ENCODE measurements at regions not wholly inside any gene's neighbourhood (a gene's known extent, or its start where the extent isn't known, plus 50 kb on each side); places are given as distances from the start of the nearest gene placed in this dataset.

DNA sequence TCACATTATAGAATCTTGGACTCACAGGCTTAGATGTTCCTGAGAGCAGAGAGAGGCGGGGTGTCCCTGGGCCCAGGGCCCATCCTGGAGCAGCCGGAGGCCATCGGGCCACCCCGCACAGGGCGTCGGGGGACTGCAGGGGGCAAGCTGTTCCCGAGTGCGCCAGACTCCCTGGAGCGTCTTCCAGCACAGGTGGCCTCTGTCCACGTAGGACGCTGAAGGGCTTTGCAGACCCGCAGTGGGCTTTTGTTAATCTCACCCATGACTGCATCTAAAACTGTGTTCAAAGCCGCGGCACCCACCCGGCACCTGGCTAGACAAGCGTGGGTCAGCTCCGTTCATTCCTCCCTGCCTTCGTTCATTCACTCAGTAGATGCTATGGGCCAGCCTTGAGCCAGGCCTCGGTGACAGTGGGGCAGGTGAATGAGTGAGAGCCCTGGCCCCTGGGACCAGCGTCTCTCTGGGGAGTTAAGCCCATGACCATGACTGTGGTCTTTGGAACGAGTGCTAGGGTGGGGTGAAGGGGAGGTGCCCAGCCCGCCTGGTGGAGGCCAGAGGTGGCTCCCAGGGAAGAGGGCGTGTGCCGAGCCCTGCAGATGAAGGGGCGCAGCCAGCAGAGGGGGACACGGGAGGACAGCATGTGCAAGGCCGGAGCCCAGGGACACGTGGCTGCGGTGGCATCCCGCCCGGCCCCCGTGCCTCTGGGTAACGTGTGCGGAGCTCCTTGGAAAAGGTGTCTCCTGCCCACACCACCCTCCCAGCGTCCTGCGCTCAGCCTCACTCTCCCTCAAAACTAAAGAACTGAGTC, 98.3 kb downstream of the HMX1 start:
- Histone ChIP-seq H3K27me3 (no peaks in the 10 kb centered on the region), H3K4me1 (no peaks in the 10 kb centered on the region), H3K4me3 (no peak overlapping the region), H3K36me3 (no peaks in the 10 kb centered on the region), H3K9me3 (no peaks in the 10 kb centered on the region), H3K27ac (no peak overlapping the region)
- DNase-seq (peak in 1 of 2 donors; percentile 73), ATAC-seq (ENCODE audit: low FRiP score in 2 of 2) (no peak)
- WGBS, 2 donors = 80 to 84% methylated on average over 30 to 35 of the region's 36 CpGs
- TF ChIP-seq EP300 (IDR thresholded peaks at IDR 0.05) (no peak), POLR2A (IDR thresholded peaks at IDR 0.05) (no peak)

DNA sequence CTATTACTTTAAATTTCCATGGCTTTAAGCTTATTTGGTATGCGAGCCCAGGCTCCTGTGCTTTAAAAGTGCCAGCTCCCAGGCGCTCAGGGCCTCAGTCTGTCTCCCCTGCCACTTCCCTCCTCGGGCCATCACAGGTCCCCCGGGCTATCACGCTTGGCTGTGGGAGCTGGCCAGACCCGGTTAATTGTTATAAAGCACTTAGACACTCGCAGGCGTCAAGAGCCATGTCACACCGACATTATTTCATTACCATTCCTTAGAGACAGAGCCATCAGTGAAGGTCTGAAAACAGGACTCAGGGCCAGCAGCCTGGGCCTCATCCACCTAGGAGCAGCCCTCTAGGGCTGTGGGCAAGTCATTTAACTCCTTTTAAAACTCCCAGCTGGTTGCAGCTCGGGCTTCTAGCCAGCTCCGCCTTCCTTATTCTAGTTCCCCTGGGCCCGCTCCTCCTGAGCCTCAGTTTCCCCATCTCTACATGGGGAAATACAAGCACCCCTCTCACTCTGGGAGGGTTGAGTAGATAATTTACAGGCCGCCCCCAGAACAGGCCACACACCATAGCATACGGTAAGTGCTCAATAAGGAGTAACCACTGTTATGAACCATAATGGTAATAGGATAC, 99.0 kb downstream of the HMX1 start:
- DNase-seq = no peak
- Histone ChIP-seq H3K27ac (no peak overlapping the region), H3K9me3 (no peaks in the 10 kb centered on the region), H3K4me3 (no peak overlapping the region), H3K27me3 (no peaks in the 10 kb centered on the region), H3K4me1 (no peaks in the 10 kb centered on the region), H3K36me3 (no peaks in the 10 kb centered on the region)
- no peak for ATAC-seq (ENCODE audit: low FRiP score in 2 of 2)
- WGBS, 2 donors = 66 to 68% methylated on average over 14 of the region's 14 CpGs
- TF ChIP-seq POLR2AphosphoS5 (IDR thresholded peaks at IDR 0.05) (no peak), EP300 (IDR thresholded peaks at IDR 0.05) (no peak), POLR2A (IDR thresholded peaks at IDR 0.05) (no peak)
- TF ChIP-seq, protein P1, sequence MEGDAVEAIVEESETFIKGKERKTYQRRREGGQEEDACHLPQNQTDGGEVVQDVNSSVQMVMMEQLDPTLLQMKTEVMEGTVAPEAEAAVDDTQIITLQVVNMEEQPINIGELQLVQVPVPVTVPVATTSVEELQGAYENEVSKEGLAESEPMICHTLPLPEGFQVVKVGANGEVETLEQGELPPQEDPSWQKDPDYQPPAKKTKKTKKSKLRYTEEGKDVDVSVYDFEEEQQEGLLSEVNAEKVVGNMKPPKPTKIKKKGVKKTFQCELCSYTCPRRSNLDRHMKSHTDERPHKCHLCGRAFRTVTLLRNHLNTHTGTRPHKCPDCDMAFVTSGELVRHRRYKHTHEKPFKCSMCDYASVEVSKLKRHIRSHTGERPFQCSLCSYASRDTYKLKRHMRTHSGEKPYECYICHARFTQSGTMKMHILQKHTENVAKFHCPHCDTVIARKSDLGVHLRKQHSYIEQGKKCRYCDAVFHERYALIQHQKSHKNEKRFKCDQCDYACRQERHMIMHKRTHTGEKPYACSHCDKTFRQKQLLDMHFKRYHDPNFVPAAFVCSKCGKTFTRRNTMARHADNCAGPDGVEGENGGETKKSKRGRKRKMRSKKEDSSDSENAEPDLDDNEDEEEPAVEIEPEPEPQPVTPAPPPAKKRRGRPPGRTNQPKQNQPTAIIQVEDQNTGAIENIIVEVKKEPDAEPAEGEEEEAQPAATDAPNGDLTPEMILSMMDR (IDR thresholded peaks at IDR 0.05) = no peak

DNA sequence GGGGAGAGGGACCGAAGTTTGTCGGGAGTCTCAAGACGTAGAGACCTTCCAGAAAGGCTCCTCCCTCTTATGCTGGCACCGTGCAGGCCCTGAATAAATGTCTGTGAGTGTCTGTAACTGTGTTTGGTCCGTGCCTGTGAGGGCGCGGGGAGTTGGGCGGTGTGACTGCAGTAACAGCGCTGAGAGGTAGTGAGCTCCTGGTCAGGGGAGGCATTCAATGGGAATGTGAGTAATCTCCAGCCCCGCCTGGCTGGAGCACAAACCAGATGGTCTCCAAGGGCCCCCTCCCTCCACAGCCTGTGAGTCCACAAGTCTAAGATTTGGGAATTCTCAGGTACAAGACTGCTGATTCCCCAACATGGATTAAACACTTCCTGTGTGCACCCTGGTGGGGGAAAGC, 100.0 kb downstream of the HMX1 start:
- TF ChIP-seq POLR2AphosphoS5 (IDR thresholded peaks at IDR 0.05) (no peak), EP300 (IDR thresholded peaks at IDR 0.05) (no peak), POLR2A (IDR thresholded peaks at IDR 0.05) (no peak)
- TF ChIP-seq, protein P1 (IDR thresholded peaks at IDR 0.05) = no peak

DNA sequence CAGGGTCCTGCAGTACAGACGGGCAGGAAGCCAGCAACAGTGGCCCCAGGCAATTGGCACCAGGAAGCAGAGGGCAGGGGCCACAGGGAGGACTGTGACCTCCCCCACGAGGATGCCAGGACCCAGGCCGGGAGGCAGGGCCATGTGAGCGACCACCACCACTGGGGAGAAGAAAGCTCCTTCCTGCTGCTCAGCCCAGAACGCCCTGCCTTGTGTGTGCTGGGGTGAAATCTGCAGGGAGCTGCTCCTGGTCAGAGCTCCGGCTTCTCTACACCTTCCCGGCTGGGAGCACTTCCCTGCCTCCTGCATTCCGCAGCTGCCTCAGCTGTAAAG, 100.4 kb downstream of the HMX1 start:
- no peak for TF ChIP-seq POLR2A (IDR thresholded peaks at IDR 0.05)
- no peak for TF ChIP-seq POLR2AphosphoS5 (IDR thresholded peaks at IDR 0.05)
- TF ChIP-seq, protein P1 (IDR thresholded peaks at IDR 0.05) = no peak
- TF ChIP-seq EP300 (IDR thresholded peaks at IDR 0.05) = no peak
- ATAC-seq (ENCODE audit: low FRiP score in 2 of 2) (no peak), DNase-seq (no peak)
- Histone ChIP-seq H3K9me3 (no peaks in the 10 kb centered on the region), H3K27ac (no peak overlapping the region), H3K27me3 (no peaks in the 10 kb centered on the region), H3K36me3 (no peaks in the 10 kb centered on the region), H3K4me3 (no peak overlapping the region), H3K4me1 (no peaks in the 10 kb centered on the region)
- 44 to 54% methylated on average over 4 to 8 of the region's 8 CpGs for WGBS, 2 donors

More for the DNA sequence above, 100.0 kb downstream of the HMX1 start:
- no peaks in the 10 kb centered on the region for H3K27me3 ChIP-seq
- H3K9me3 ChIP-seq = no peaks in the 10 kb centered on the region
- WGBS, 2 donors = 80 to 81% methylated on average over 9 to 10 of the region's 10 CpGs
- DNase-seq = no peak
- no peaks in the 10 kb centered on the region for H3K4me1 ChIP-seq
- ATAC-seq (ENCODE audit: low FRiP score in 2 of 2) = no peak
- no peak overlapping the region for H3K27ac ChIP-seq
- no peak overlapping the region for H3K4me3 ChIP-seq
- no peaks in the 10 kb centered on the region for H3K36me3 ChIP-seq

DNA sequence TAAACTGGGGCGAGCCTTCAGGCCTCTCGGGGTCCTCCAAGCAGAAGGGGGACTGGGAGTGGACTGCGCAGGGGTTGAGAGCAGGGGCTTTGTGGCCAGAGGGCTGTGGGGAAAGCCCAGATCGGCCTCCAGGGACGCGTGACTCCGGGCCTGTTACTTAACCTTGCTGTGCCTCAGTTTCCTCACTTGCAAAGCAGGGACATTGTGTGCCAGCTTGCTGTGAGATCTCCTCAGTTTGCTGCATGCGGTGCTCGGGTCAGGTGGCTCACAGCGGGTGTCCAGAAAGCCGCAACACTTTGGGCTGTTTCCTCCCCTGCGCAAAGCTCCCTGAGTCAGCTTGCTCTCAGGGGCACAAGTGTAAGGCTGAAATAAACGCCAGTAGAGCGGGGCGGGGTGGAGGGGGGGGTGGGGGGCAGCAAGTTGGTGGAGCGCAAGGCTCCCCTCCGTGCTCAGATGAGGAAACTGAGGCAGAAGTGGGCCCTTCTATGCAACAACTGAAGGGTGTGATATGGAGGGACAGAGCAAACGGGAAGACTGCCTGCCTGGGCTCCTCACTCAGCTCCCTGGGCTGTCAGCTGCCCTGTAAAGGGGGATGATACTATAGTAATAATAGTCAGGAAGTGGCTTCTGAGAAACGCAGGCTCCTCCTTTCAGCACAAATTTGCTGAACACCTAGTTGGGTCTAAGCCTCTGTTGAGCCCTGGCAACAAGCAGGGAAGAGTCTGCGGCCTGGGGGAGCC, 101.0 kb downstream of the HMX1 start:
- no peak overlapping the region for H3K4me3 ChIP-seq
- H3K9me3 ChIP-seq = no peaks in the 10 kb centered on the region
- H3K27me3 ChIP-seq = no peaks in the 10 kb centered on the region
- TF ChIP-seq EP300 (IDR thresholded peaks at IDR 0.05) (no peak), POLR2A (IDR thresholded peaks at IDR 0.05) (no peak), POLR2AphosphoS5 (IDR thresholded peaks at IDR 0.05) (no peak)
- TF ChIP-seq, protein P1 (IDR thresholded peaks at IDR 0.05) = no peak
- H3K36me3 ChIP-seq = no peaks in the 10 kb centered on the region
- H3K27ac ChIP-seq = no peak overlapping the region
- 48 to 66% methylated on average over 12 to 20 of the region's 20 CpGs for WGBS, 2 donors
- ATAC-seq (ENCODE audit: low FRiP score in 2 of 2) (no peak), DNase-seq (no peak)
- H3K4me1 ChIP-seq = no peaks in the 10 kb centered on the region

Measured in upper lobe of left lung (tissue), 6 donors.